Panc1 (cell line): ENCODE measurements at regions not wholly inside any gene's neighbourhood (a gene's known extent, or its start where the extent isn't known, plus 50 kb on each side); places are given as distances from the start of the nearest gene placed in this dataset.

Experiments used
- ATAC-seq: fragments of 200-7000 bp; cut with Tn5 transposase; 2 replicates; pipeline ENCODE4 v1.9.1; 2020; ENCODE audit warnings: mild to moderate bottlenecking, moderate library complexity
- BruUV-seq: library from RNA; stranded (reverse); fragments of 400-500 nt; replicated peaks from 2 replicates; lab custom pipeline; 2021; lab: Mats Ljungman, UMichigan
- CTCF ChIA-PET: fragments of 300-600 bp; sonication (Branson Sonifier 250); formaldehyde crosslinking; loops from one replicate; lab custom pipeline; 2022; ENCODE audit warnings: antibody characterized with exemption; lab: Charles Lee
- POLR2A ChIA-PET: fragments of 300-600 bp; sonication (Branson Sonifier 250); formaldehyde crosslinking; loops from one replicate; lab custom pipeline; 2022; ENCODE audit warnings: antibody characterized with exemption; lab: Charles Lee
- DNase-seq: peaks from one replicate; pipeline ENCODE4 v3.0.0-alpha.2; 2010; ENCODE audit warnings: low read depth, low spot score
- H3K27ac ChIP-seq: 2 replicates; pipeline ENCODE4 v1.5.1; 2011; ENCODE audit warnings: mild to moderate bottlenecking, low read length, inconsistent platforms
- H3K27me3 ChIP-seq: fragments of 200-500 bp; sonication (Bioruptor generic); 2 replicates; pipeline ENCODE4 v1.6.0; 2014; ENCODE audit warnings: low read length, inconsistent platforms; ENCODE audit not compliant: control insufficient read depth, insufficient read depth
- H3K36me3 ChIP-seq: fragments of 200-500 bp; sonication (Bioruptor generic); 2 replicates; pipeline ENCODE4 v1.5.1; 2014; ENCODE audit warnings: inconsistent platforms, mild to moderate bottlenecking, low read length, moderate library complexity; ENCODE audit not compliant: control insufficient read depth, insufficient read depth
- H3K4me1 ChIP-seq: 2 replicates; pipeline ENCODE4 v1.5.1; 2011; ENCODE audit warnings: inconsistent platforms, mild to moderate bottlenecking, low read length, moderate library complexity; ENCODE audit not compliant: control insufficient read depth, insufficient read depth
- H3K4me3 ChIP-seq, 2 experiments: 2 replicates each; pipeline ENCODE4 v1.5.1; 2011 to 2012; ENCODE audit warnings: low read depth in 2 of 2, low read length in 2 of 2, mild to moderate bottlenecking in 2 of 2, inconsistent platforms in 1 of 2, moderate library complexity in 1 of 2
- H3K9me3 ChIP-seq: fragments of 200-500 bp; sonication (Bioruptor generic); 2 replicates; pipeline ENCODE4 v1.5.1; 2014; ENCODE audit warnings: low read depth, mild to moderate bottlenecking, inconsistent platforms, low read length, moderate library complexity; ENCODE audit not compliant: control insufficient read depth, insufficient read depth
- POLR2AphosphoS5 ChIP-seq: IDR thresholded peaks from 2 replicates; pipeline ENCODE4 v1.6.1; 2012; ENCODE audit warnings: mild to moderate bottlenecking, low read depth, low read length, moderate library complexity
- SIN3A ChIP-seq: IDR thresholded peaks from 2 replicates; pipeline ENCODE4 v1.6.1; 2012; ENCODE audit warnings: low read depth, mild to moderate bottlenecking, low read length, moderate library complexity, borderline replicate concordance; ENCODE audit not compliant: insufficient read depth
- TCF7L2 ChIP-seq: IDR thresholded peaks from 2 replicates; pipeline ENCODE4 v1.6.1; 2011; ENCODE audit warnings: mild to moderate bottlenecking, low read depth, low read length, inconsistent platforms
- in situ Hi-C: cut with HindIII; loops from 2 replicates; pipeline ENCODE4 v1.10.0; 2016; ENCODE audit warnings: low sequenced_read_pairs, low pct_unique_long_range_greater_than_20kb
- intact Hi-C: fragments of 100-400 bp; cut with micrococcal nuclease; formaldehyde crosslinking; loops from one replicate; pipeline ENCODE4 v1.10.0; 2022; ENCODE audit not compliant: unreplicated experiment
- TF ChIP-seq, protein P1 (sequence below): fragments of 450-650 bp; IDR thresholded peaks from 2 replicates; pipeline ENCODE4 v1.5.1; 2017; ENCODE audit warnings: mild to moderate bottlenecking
- TF ChIP-seq, protein P2 (sequence below), 2 experiments: IDR thresholded peaks; 2 replicates each; pipeline ENCODE4 v1.6.1; 2011 to 2012; ENCODE audit warnings: low read depth in 2 of 2, control low read depth in 1 of 2, low read length in 1 of 2, mild to moderate bottlenecking in 1 of 2, moderate library complexity in 1 of 2; ENCODE audit not compliant: insufficient read depth in 1 of 2

DNA sequence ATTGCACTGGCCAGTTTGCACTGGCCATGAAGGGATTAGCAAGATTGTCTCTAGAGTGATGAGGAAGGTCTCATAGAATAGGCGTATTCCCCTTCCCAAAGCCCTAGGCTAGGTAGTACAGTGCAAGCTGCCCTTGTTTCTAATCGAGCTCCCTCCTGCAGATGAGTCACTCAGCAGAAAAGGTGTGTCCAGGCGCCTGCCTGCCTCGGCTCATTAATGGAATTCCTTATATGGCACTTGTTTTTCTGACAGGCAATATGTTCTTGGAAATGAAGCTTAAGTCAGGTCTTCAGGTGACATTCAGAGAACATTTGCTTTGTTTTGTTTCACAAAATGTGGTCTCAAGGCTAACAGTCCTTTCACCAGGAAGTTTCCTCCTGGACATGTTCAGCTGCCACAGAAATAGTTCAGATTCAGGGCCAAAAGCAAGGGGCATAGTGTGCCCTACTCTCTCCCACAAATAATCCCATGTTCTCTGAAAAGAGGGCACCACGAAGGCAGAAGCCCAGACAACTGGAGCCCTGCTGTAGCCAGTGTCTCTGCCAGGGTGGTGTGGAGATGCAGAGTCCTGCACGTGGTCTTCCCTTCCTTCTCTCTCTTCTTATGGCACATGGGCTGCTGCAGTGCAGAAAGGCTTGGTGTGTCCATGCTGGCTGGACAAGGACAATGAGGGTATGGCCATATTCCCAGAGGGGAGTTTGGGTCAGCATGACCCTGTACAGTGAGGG, 281.1 kb upstream of the MAP3K1 start:
- ATAC-seq, result no peak
- TF ChIP-seq, protein P1, sequence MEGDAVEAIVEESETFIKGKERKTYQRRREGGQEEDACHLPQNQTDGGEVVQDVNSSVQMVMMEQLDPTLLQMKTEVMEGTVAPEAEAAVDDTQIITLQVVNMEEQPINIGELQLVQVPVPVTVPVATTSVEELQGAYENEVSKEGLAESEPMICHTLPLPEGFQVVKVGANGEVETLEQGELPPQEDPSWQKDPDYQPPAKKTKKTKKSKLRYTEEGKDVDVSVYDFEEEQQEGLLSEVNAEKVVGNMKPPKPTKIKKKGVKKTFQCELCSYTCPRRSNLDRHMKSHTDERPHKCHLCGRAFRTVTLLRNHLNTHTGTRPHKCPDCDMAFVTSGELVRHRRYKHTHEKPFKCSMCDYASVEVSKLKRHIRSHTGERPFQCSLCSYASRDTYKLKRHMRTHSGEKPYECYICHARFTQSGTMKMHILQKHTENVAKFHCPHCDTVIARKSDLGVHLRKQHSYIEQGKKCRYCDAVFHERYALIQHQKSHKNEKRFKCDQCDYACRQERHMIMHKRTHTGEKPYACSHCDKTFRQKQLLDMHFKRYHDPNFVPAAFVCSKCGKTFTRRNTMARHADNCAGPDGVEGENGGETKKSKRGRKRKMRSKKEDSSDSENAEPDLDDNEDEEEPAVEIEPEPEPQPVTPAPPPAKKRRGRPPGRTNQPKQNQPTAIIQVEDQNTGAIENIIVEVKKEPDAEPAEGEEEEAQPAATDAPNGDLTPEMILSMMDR, result no peak
- TF ChIP-seq, protein P2, sequence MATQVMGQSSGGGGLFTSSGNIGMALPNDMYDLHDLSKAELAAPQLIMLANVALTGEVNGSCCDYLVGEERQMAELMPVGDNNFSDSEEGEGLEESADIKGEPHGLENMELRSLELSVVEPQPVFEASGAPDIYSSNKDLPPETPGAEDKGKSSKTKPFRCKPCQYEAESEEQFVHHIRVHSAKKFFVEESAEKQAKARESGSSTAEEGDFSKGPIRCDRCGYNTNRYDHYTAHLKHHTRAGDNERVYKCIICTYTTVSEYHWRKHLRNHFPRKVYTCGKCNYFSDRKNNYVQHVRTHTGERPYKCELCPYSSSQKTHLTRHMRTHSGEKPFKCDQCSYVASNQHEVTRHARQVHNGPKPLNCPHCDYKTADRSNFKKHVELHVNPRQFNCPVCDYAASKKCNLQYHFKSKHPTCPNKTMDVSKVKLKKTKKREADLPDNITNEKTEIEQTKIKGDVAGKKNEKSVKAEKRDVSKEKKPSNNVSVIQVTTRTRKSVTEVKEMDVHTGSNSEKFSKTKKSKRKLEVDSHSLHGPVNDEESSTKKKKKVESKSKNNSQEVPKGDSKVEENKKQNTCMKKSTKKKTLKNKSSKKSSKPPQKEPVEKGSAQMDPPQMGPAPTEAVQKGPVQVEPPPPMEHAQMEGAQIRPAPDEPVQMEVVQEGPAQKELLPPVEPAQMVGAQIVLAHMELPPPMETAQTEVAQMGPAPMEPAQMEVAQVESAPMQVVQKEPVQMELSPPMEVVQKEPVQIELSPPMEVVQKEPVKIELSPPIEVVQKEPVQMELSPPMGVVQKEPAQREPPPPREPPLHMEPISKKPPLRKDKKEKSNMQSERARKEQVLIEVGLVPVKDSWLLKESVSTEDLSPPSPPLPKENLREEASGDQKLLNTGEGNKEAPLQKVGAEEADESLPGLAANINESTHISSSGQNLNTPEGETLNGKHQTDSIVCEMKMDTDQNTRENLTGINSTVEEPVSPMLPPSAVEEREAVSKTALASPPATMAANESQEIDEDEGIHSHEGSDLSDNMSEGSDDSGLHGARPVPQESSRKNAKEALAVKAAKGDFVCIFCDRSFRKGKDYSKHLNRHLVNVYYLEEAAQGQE (IDR thresholded peaks at IDR 0.05; ENCODE audit: insufficient read depth in 1 of 2, low read depth in 2 of 2, low read length in 1 of 2), result no peak
- no peak for TF ChIP-seq TCF7L2
- no peak for TF ChIP-seq SIN3A
- TF ChIP-seq POLR2AphosphoS5, result no peak
- CTCF ChIA-PET, result no interaction called here
- DNase-seq, result no peak
- intact Hi-C loops, result no loop called here
- Histone ChIP-seq H3K4me3 (no peak overlapping the region), H3K27ac (no peak overlapping the region), H3K9me3 (no peaks in the 10 kb centered on the region), H3K36me3 (no peaks in the 10 kb centered on the region), H3K4me1 (no peaks in the 10 kb centered on the region), H3K27me3 (no peaks in the 10 kb centered on the region)
- POLR2A ChIA-PET, result no interaction called here
- BruUV-seq, result no TSS peak
- in situ Hi-C loops, result no loop called here

DNA sequence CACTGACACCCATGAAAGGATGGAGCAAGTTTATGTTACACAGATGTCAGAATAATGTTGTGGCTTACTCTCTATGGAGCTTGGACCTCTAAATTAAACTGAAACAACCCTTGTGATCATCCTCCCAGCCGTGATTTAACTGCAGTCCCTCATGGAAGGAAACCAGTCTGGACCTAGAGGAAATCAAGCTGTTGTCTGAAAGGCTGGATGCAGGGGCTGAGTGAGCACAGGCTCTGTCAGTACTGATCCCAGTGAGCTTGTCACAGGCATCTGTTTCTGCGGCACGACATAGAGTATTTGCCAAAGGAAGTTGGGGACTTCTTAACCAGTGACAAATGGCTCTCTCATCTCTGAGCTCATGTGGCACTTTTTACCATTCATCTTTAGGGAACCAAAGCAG, 282.9 kb upstream of the MAP3K1 start:
- ChIA-PET CTCF (interaction anchor here (0.6 kb wide), 1 partner anchor 295 kb away, joined by 3 read pairs; no protein-coding TSS in a partner anchor), POLR2A (no interaction called here)
- intact Hi-C loops, result no loop called here
- DNase-seq (no peak), ATAC-seq (no peak)
- H3K9me3 ChIP-seq, result no peaks in the 10 kb centered on the region
- H3K36me3 ChIP-seq, result no peaks in the 10 kb centered on the region
- no peaks in the 10 kb centered on the region for H3K27me3 ChIP-seq
- in situ Hi-C loops, result no loop called here
- H3K4me1 ChIP-seq, result no peaks in the 10 kb centered on the region
- H3K4me3 ChIP-seq, result no peak overlapping the region
- no peak overlapping the region for H3K27ac ChIP-seq
- TF ChIP-seq TCF7L2, result no peak
- no peak for TF ChIP-seq SIN3A
- TF ChIP-seq POLR2AphosphoS5, result no peak
- TF ChIP-seq, protein P2 (IDR thresholded peaks at IDR 0.05; ENCODE audit: insufficient read depth in 1 of 2, low read depth in 2 of 2, low read length in 1 of 2), result no peak
- TF ChIP-seq, protein P1, result no peak
- no TSS peak for BruUV-seq
